HG02852 (cell line): ENCODE measurements at regions not wholly inside any gene's neighbourhood (a gene's known extent, or its start where the extent isn't known, plus 50 kb on each side); places are given as distances from the start of the nearest gene placed in this dataset.
"Not testable (repeated sequence)": the region's sequence is repeated elsewhere in the genome, so short reads cannot be mapped to it uniquely, and the experiment has no call there.

Source experiments
- ATAC-seq: cut with Tn5 transposase; IDR thresholded peaks from one replicate; pipeline ENCODE4 v1.9.1; 2021; ENCODE audit warnings: mild to moderate bottlenecking, moderate library complexity; ENCODE audit not compliant: unreplicated experiment

- ATAC-seq: no peak
Measured at GRCh38 chrX:28205905-28206304, 224.7 kb upstream of the DCAF8L1 start.

- no peak for ATAC-seq
Measured at GRCh38 chrX:28205126-28205525, 223.9 kb upstream of the DCAF8L1 start.

GRCh38 chrX:28189011-28189410 is 207.8 kb upstream of the DCAF8L1 start:
- ATAC-seq: no peak

GRCh38 chrX:28188526-28188925 is 207.3 kb upstream of the DCAF8L1 start:
- no peak for ATAC-seq

GRCh38 chrX:28180096-28180495 is 198.8 kb upstream of the DCAF8L1 start:
- no peak for ATAC-seq

- no peak for ATAC-seq
Measured at GRCh38 chrX:28178206-28178605, 197.0 kb upstream of the DCAF8L1 start.

- ATAC-seq: peak; percentile 51
Measured at GRCh38 chrX:28177202-28177601, 196.0 kb upstream of the DCAF8L1 start.

GRCh38 chrX:28170713-28171112 is 189.5 kb upstream of the DCAF8L1 start:
- no peak for ATAC-seq

GRCh38 chrX:28158019-28158777 is 176.9 kb upstream of the DCAF8L1 start:
- no peak for ATAC-seq

GRCh38 chrX:28152263-28152662 is 171.0 kb upstream of the DCAF8L1 start:
- ATAC-seq: not testable (repeated sequence)

- no peak for ATAC-seq
Measured at GRCh38 chrX:28135378-28136047, 154.3 kb upstream of the DCAF8L1 start.

- no peak for ATAC-seq
Measured at GRCh38 chrX:28133763-28134162, 152.5 kb upstream of the DCAF8L1 start.

GRCh38 chrX:28127662-28128061 is 146.4 kb upstream of the DCAF8L1 start:
- ATAC-seq: no peak

- ATAC-seq: no peak
Measured at GRCh38 chrX:28126886-28127285, 145.6 kb upstream of the DCAF8L1 start.

GRCh38 chrX:28124416-28124815 is 143.2 kb upstream of the DCAF8L1 start:
- ATAC-seq: no peak

GRCh38 chrX:28120580-28121245 is 139.5 kb upstream of the DCAF8L1 start:
- ATAC-seq: not testable (repeated sequence)

- ATAC-seq: no peak
Measured at GRCh38 chrX:28120072-28120471, 138.8 kb upstream of the DCAF8L1 start.

- no peak for ATAC-seq
Measured at GRCh38 chrX:28108186-28108945, 127.1 kb upstream of the DCAF8L1 start.

- no peak for ATAC-seq
Measured at GRCh38 chrX:28099166-28099565, 117.9 kb upstream of the DCAF8L1 start.

GRCh38 chrX:28085653-28086052 is 104.4 kb upstream of the DCAF8L1 start:
- no peak for ATAC-seq

- ATAC-seq: no peak
Measured at GRCh38 chrX:28058901-28059300, 77.7 kb upstream of the DCAF8L1 start.
